ENCODE measurements at regions not wholly inside any gene's neighbourhood (a gene's known extent, or its start where the extent isn't known, plus 50 kb on each side); places are given as distances from the start of the nearest gene placed in this dataset.

DNA sequence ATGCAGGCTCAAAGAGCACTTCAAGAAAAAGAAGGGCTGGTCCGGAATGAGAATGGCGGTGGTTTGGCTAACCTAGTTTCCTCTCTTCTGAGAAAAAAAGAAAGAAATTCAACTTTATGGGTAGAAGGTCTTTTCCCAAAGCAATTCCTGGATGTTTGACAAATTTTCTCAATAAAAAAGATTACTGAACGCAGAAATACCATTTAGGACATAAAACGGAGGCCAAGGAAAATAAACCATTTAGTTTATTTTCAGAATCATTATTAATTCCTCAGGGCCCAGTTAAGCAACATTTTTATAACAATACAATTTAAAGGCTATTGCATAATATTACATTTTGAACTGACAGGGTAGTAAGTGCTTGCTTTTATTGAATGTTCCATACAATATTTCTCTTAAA lies 284.6 kb upstream of the ANKRD30A start:
- TF ChIP-seq, protein P1, sequence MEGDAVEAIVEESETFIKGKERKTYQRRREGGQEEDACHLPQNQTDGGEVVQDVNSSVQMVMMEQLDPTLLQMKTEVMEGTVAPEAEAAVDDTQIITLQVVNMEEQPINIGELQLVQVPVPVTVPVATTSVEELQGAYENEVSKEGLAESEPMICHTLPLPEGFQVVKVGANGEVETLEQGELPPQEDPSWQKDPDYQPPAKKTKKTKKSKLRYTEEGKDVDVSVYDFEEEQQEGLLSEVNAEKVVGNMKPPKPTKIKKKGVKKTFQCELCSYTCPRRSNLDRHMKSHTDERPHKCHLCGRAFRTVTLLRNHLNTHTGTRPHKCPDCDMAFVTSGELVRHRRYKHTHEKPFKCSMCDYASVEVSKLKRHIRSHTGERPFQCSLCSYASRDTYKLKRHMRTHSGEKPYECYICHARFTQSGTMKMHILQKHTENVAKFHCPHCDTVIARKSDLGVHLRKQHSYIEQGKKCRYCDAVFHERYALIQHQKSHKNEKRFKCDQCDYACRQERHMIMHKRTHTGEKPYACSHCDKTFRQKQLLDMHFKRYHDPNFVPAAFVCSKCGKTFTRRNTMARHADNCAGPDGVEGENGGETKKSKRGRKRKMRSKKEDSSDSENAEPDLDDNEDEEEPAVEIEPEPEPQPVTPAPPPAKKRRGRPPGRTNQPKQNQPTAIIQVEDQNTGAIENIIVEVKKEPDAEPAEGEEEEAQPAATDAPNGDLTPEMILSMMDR (IDR thresholded peaks at IDR 0.05), result no peak
- no peak for TF ChIP-seq POLR2A (IDR thresholded peaks at IDR 0.05)

Measured in Peyer's patch (tissue), 4 donors.